ENCODE measurements at regions not wholly inside any gene's neighbourhood (a gene's known extent, or its start where the extent isn't known, plus 50 kb on each side); places are given as distances from the start of the nearest gene placed in this dataset.

- TF ChIP-seq, protein P1, sequence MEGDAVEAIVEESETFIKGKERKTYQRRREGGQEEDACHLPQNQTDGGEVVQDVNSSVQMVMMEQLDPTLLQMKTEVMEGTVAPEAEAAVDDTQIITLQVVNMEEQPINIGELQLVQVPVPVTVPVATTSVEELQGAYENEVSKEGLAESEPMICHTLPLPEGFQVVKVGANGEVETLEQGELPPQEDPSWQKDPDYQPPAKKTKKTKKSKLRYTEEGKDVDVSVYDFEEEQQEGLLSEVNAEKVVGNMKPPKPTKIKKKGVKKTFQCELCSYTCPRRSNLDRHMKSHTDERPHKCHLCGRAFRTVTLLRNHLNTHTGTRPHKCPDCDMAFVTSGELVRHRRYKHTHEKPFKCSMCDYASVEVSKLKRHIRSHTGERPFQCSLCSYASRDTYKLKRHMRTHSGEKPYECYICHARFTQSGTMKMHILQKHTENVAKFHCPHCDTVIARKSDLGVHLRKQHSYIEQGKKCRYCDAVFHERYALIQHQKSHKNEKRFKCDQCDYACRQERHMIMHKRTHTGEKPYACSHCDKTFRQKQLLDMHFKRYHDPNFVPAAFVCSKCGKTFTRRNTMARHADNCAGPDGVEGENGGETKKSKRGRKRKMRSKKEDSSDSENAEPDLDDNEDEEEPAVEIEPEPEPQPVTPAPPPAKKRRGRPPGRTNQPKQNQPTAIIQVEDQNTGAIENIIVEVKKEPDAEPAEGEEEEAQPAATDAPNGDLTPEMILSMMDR (IDR thresholded peaks at IDR 0.05; ENCODE audit: insufficient read depth, low read length): no peak
- no peak for TF ChIP-seq REST (IDR thresholded peaks at IDR 0.05; ENCODE audit: insufficient replicate concordance, low read depth)
- TF ChIP-seq POLR2AphosphoS5 (IDR thresholded peaks at IDR 0.05; ENCODE audit: low read depth): no peak
- TF ChIP-seq GABPA (IDR thresholded peaks at IDR 0.05; ENCODE audit: low read depth): no peak
Observed at GRCh38 chr7:109062798-109063197, 493.1 kb downstream of the DNAJB9 start.

Data from HL-60 (cell line).